Epithelial cell of proximal tubule (primary cell): ENCODE measurements at regions not wholly inside any gene's neighbourhood (a gene's known extent, or its start where the extent isn't known, plus 50 kb on each side); places are given as distances from the start of the nearest gene placed in this dataset.

Source experiments
- DNase-seq: peaks from one replicate; pipeline ENCODE4 v3.0.0-alpha.2; 2011; ENCODE audit warnings: low read depth
- H3K4me3 ChIP-seq: 2 replicates; pipeline ENCODE4 v1.5.1; 2011; ENCODE audit warnings: low read depth, mild to moderate bottlenecking, low read length
- CTCF ChIP-seq: conservative IDR thresholded peaks from 2 replicates; pipeline ENCODE4 v1.5.1; 2012; ENCODE audit warnings: low read depth, mild to moderate bottlenecking, low read length

GRCh38 chr19:30690935-30691818 lies 319.0 kb downstream of the ZNF536 start:
- H3K4me3 ChIP-seq = no peak overlapping the region
- no peak for DNase-seq
- TF ChIP-seq CTCF = no peak

DNA sequence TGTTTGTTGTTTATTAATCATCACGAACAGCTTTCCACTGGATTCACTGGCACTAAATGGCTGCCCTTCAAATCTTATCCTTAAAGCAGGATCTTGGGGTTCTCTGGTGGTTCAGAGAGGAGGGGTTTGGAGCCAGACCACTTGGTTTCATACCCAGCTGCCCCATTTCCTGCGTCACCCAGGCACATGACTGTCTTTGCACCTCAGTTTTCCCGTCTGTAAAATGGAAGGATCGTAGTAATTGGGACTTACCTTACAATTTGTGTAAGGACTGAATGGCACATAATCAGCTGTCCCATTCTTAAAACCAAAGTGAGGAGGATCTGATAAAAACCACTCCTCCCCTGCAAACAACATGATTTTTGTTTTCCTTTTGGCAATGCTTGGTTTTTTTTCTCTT lies 318.3 kb downstream of the ZNF536 start:
- H3K4me3 ChIP-seq = no peak overlapping the region
- DNase-seq = no peak
- TF ChIP-seq CTCF = no peak

DNA sequence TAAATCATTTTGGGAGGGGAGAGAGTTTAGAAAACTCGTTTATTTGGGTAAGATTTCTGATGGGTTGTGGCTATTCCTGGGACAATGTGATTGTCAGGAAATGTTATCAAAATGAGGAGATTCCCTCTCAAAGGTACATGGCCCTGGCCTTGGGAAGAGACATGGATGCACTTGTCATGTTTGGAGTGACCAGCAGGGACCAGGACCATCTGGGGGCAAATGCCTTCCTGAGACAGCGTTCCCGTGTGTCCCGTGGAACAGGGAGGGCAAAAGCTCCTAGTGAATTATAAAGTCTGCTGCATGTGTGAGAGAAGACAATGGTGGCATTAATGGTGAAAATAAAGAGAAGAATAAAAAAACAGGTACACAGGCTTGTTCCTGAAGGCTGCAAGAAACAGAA lies 317.3 kb downstream of the ZNF536 start:
- DNase-seq = no peak
- H3K4me3 ChIP-seq = no peak overlapping the region
- no peak for TF ChIP-seq CTCF

DNA sequence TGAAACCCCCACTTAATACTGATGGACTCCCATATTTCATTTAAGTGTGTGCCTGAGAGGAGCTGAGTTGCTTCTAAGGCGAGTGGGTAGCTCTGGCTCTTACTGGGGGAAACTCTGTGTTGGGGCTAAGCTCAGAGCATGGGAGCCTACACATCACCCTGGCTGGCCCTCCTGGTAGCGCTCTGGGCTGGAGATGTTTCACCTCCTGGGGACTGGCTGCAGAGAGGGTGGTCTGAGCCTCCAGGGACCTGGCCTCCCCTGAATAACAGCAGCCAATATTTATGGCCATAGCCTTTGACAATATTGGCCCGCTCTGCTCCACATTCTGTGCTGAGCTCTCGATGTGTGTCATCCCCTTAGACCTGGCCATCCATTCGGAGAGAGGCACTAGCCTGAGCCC lies 316.5 kb downstream of the ZNF536 start:
- TF ChIP-seq CTCF = no peak
- DNase-seq = no peak
- no peak overlapping the region for H3K4me3 ChIP-seq

GRCh38 chr19:30686826-30687566 lies 314.8 kb downstream of the ZNF536 start:
- no peak for DNase-seq
- TF ChIP-seq CTCF = no peak
- no peak overlapping the region for H3K4me3 ChIP-seq

- DNase-seq = no peak
- no peak for TF ChIP-seq CTCF
- no peak overlapping the region for H3K4me3 ChIP-seq
These were observed 314.1 kb downstream of the ZNF536 start for GRCh38 chr19:30686176-30686820.
